ENCODE measurements at regions not wholly inside any gene's neighbourhood (a gene's known extent, or its start where the extent isn't known, plus 50 kb on each side); places are given as distances from the start of the nearest gene placed in this dataset.

DNA sequence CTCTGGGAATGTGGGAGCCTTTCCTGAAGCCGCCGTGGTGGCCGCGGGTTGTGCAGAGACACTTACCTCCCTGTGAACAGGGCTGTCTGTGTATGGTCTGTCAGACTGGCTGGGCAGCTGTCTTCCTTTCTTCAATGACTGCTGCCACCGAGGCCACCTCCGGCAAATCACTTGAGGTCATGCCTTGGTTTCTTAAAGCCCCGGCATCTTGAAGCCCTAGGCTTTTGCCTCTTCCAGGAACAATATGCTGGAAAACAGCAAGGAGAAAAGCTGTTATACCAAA is 79.5 kb upstream of the ZSWIM6 start:
- BruUV-seq (replicated peaks) = no TSS peak
- Histone ChIP-seq H3K27ac (ENCODE audit: low read depth, low read length) (no peak overlapping the region), H3K4me2 (ENCODE audit: low read length) (no peak overlapping the region), H3K4me1 (ENCODE audit: control insufficient read depth in 1 of 2, insufficient read depth in 2 of 2, low read length in 2 of 2) (no peaks in the 10 kb centered on the region), H3K36me3 (ENCODE audit: control insufficient read depth in 1 of 2, insufficient read depth in 2 of 2, low read length in 2 of 2) (no peaks in the 10 kb centered on the region), H3K9me3 (ENCODE audit: control insufficient read depth in 1 of 2, insufficient read depth in 1 of 2, low read depth in 1 of 2, low read length in 2 of 2) (no peaks in the 10 kb centered on the region), H3K9ac (ENCODE audit: low read length) (no peak overlapping the region), H3K9me2 (ENCODE audit: insufficient read depth) (no peaks in the 10 kb centered on the region), H2AFZ (ENCODE audit: low read depth, low read length, poor library complexity, severe bottlenecking) (no peak overlapping the region), H3K27me3 (ENCODE audit: insufficient read depth, low read length) (no peaks in the 10 kb centered on the region), H3K79me2 (ENCODE audit: insufficient read depth, low read length) (no peaks in the 10 kb centered on the region), H3K4me3 (replicated peaks in 1 of 2; ENCODE audit: low read depth in 1 of 2, low read length in 2 of 2) (no peak overlapping the region), H4K20me1 (ENCODE audit: insufficient read depth) (no peaks in the 10 kb centered on the region)
- ChIA-PET RAD21 (ENCODE audit: low non-redundant PET in 1 of 2, low total read pairs in 2 of 2, uncharacterized antibody in 2 of 2, unreplicated experiment in 2 of 2) (no interaction called here), POLR2A (no interaction called here), CTCF (no interaction called here)
- no peak for ATAC-seq
- intact Hi-C loops (cut with micrococcal nuclease) = no loop called here
- no peak for DNase-seq (ENCODE audit: low read depth, low spot score)
- TF ChIP-seq SRF (IDR thresholded peaks at IDR 0.05; ENCODE audit: low read depth) (no peak), ZFX (IDR thresholded peaks at IDR 0.05) (no peak), RAD21 (IDR thresholded peaks at IDR 0.05; ENCODE audit: low read depth) (no peak), EZH2phosphoT487 (IDR thresholded peaks at IDR 0.05; ENCODE audit: borderline replicate concordance) (no peak), SIN3A (IDR thresholded peaks at IDR 0.05; ENCODE audit: low read depth) (no peak), YY1 (IDR thresholded peaks at IDR 0.05; ENCODE audit: extremely low read depth, insufficient replicate concordance, low read depth, low read length) (no peak), EZH2 (IDR thresholded peaks at IDR 0.05) (no peak), POLR2A (IDR thresholded peaks at IDR 0.05; ENCODE audit: borderline replicate concordance, extremely low read depth, insufficient read depth, insufficient read length) (no peak)
- TF ChIP-seq, protein P1, sequence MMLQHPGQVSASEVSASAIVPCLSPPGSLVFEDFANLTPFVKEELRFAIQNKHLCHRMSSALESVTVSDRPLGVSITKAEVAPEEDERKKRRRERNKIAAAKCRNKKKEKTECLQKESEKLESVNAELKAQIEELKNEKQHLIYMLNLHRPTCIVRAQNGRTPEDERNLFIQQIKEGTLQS (IDR thresholded peaks at IDR 0.05) = no peak

DNA sequence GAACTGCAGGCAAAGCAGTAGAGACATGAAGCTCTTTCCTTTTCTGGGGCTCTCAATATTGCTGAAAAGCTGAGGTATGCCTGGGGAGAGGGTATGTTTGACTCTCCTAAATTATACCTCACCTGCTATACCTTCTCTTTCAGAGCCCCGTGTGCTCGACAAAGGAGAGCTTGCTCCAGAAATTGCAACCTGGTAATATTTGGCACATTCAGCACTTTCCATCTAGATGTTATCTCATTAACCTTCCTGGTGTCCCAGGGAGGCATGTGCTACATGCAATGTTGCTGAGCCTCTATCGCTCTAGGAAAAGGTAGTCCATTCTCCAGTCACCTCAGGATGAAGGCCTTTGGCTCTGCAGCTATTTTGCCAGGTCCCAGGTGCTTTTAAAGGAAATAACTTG is 78.5 kb upstream of the ZSWIM6 start:
- no peak overlapping the region for H3K9ac ChIP-seq (ENCODE audit: low read length)
- BruUV-seq (replicated peaks) = no TSS peak
- no peak overlapping the region for H3K4me3 ChIP-seq (replicated peaks in 1 of 2; ENCODE audit: low read depth in 1 of 2, low read length in 2 of 2)
- H3K27ac ChIP-seq (ENCODE audit: low read depth, low read length) = no peak overlapping the region
- ChIA-PET POLR2A (no interaction called here), CTCF (no interaction called here), RAD21 (ENCODE audit: low non-redundant PET in 1 of 2, low total read pairs in 2 of 2, uncharacterized antibody in 2 of 2, unreplicated experiment in 2 of 2) (no interaction called here)
- ATAC-seq (no peak), DNase-seq (ENCODE audit: low read depth, low spot score) (no peak)
- intact Hi-C loops (cut with micrococcal nuclease) = no loop called here
- TF ChIP-seq EGR1 (IDR thresholded peaks at IDR 0.05; ENCODE audit: low read depth) = no peak
- no peak for TF ChIP-seq SIN3A (IDR thresholded peaks at IDR 0.05; ENCODE audit: low read depth)
- TF ChIP-seq, protein P2, sequence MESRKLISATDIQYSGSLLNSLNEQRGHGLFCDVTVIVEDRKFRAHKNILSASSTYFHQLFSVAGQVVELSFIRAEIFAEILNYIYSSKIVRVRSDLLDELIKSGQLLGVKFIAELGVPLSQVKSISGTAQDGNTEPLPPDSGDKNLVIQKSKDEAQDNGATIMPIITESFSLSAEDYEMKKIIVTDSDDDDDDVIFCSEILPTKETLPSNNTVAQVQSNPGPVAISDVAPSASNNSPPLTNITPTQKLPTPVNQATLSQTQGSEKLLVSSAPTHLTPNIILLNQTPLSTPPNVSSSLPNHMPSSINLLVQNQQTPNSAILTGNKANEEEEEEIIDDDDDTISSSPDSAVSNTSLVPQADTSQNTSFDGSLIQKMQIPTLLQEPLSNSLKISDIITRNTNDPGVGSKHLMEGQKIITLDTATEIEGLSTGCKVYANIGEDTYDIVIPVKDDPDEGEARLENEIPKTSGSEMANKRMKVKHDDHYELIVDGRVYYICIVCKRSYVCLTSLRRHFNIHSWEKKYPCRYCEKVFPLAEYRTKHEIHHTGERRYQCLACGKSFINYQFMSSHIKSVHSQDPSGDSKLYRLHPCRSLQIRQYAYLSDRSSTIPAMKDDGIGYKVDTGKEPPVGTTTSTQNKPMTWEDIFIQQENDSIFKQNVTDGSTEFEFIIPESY (IDR thresholded peaks at IDR 0.05; ENCODE audit: extremely low read depth, insufficient replicate concordance, low read length) = no peak
- TF ChIP-seq CBX3 (IDR thresholded peaks at IDR 0.05; ENCODE audit: low read depth) = no peak
- no peak for TF ChIP-seq ELF1 (IDR thresholded peaks at IDR 0.05; ENCODE audit: borderline replicate concordance, low read depth)
- TF ChIP-seq, protein P3, sequence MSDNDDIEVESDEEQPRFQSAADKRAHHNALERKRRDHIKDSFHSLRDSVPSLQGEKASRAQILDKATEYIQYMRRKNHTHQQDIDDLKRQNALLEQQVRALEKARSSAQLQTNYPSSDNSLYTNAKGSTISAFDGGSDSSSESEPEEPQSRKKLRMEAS (IDR thresholded peaks at IDR 0.05) = no peak
- TF ChIP-seq TCF7L2 (IDR thresholded peaks at IDR 0.05; ENCODE audit: borderline replicate concordance, extremely low read depth, insufficient read depth, insufficient read length) = no peak
- TF ChIP-seq, protein P4, sequence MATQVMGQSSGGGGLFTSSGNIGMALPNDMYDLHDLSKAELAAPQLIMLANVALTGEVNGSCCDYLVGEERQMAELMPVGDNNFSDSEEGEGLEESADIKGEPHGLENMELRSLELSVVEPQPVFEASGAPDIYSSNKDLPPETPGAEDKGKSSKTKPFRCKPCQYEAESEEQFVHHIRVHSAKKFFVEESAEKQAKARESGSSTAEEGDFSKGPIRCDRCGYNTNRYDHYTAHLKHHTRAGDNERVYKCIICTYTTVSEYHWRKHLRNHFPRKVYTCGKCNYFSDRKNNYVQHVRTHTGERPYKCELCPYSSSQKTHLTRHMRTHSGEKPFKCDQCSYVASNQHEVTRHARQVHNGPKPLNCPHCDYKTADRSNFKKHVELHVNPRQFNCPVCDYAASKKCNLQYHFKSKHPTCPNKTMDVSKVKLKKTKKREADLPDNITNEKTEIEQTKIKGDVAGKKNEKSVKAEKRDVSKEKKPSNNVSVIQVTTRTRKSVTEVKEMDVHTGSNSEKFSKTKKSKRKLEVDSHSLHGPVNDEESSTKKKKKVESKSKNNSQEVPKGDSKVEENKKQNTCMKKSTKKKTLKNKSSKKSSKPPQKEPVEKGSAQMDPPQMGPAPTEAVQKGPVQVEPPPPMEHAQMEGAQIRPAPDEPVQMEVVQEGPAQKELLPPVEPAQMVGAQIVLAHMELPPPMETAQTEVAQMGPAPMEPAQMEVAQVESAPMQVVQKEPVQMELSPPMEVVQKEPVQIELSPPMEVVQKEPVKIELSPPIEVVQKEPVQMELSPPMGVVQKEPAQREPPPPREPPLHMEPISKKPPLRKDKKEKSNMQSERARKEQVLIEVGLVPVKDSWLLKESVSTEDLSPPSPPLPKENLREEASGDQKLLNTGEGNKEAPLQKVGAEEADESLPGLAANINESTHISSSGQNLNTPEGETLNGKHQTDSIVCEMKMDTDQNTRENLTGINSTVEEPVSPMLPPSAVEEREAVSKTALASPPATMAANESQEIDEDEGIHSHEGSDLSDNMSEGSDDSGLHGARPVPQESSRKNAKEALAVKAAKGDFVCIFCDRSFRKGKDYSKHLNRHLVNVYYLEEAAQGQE (IDR thresholded peaks at IDR 0.05; ENCODE audit: low read depth) = no peak
- H3K4me2 ChIP-seq (ENCODE audit: low read length) = no peak overlapping the region
- no peaks in the 10 kb centered on the region for H3K36me3 ChIP-seq (ENCODE audit: control insufficient read depth in 1 of 2, insufficient read depth in 2 of 2, low read length in 2 of 2)
- H3K79me2 ChIP-seq (ENCODE audit: insufficient read depth, low read length) = no peaks in the 10 kb centered on the region
- H2AFZ ChIP-seq (ENCODE audit: low read depth, low read length, poor library complexity, severe bottlenecking) = no peak overlapping the region
- no peaks in the 10 kb centered on the region for H4K20me1 ChIP-seq (ENCODE audit: insufficient read depth)
- H3K27me3 ChIP-seq (ENCODE audit: insufficient read depth, low read length) = no peaks in the 10 kb centered on the region
- no peaks in the 10 kb centered on the region for H3K9me3 ChIP-seq (ENCODE audit: control insufficient read depth in 1 of 2, insufficient read depth in 1 of 2, low read depth in 1 of 2, low read length in 2 of 2)
- H3K4me1 ChIP-seq (ENCODE audit: control insufficient read depth in 1 of 2, insufficient read depth in 2 of 2, low read length in 2 of 2) = no peaks in the 10 kb centered on the region
- H3K9me2 ChIP-seq (ENCODE audit: insufficient read depth) = no peaks in the 10 kb centered on the region

Measured in HCT116 (cell line).